Cardiac fibroblast (primary cell): ENCODE measurements at regions not wholly inside any gene's neighbourhood (a gene's known extent, or its start where the extent isn't known, plus 50 kb on each side); places are given as distances from the start of the nearest gene placed in this dataset.

Source experiments
- DNase-seq, 2 donors: peaks; one replicate each; pipeline versions ENCODE4 v3.0.0 to v3.0.0-alpha.2; 2010; ENCODE audit warnings: low read depth in 2 of 2
- H3K4me3 ChIP-seq, 2 donors: replicated peaks in 1 of 2; 1 replicate in 1 of 2; 2 replicates in 1 of 2; pipeline ENCODE4 v1.5.1; 2011; ENCODE audit warnings: low read depth in 2 of 2, low read length in 2 of 2, mild to moderate bottlenecking in 2 of 2, moderate library complexity in 1 of 2
- TF ChIP-seq, protein P1 (sequence below): IDR thresholded peaks from one replicate; pipeline ENCODE4 v1.5.1; 2011; ENCODE audit warnings: low read depth, mild to moderate bottlenecking, low read length, inconsistent platforms

DNA sequence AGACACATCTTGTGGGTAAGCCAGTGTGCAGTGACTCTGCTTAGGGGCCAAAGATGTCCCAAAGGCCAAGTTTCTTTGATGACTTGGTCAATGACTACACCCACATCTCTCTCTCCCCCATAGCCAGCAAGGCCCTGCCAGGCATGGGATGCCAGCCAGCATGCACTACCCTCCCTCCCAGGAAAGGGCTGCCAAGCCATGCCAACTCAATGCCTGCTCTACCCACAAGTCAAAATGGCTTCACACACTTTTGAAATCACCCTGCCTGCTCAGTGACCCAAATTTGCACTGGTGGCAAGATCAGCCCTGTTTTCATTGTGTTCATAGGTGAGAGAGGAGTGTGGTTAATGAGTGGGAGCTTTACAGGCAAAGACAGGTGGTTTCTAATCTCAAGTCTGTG, 112.5 kb downstream of the MATN1 start:
- TF ChIP-seq, protein P1, sequence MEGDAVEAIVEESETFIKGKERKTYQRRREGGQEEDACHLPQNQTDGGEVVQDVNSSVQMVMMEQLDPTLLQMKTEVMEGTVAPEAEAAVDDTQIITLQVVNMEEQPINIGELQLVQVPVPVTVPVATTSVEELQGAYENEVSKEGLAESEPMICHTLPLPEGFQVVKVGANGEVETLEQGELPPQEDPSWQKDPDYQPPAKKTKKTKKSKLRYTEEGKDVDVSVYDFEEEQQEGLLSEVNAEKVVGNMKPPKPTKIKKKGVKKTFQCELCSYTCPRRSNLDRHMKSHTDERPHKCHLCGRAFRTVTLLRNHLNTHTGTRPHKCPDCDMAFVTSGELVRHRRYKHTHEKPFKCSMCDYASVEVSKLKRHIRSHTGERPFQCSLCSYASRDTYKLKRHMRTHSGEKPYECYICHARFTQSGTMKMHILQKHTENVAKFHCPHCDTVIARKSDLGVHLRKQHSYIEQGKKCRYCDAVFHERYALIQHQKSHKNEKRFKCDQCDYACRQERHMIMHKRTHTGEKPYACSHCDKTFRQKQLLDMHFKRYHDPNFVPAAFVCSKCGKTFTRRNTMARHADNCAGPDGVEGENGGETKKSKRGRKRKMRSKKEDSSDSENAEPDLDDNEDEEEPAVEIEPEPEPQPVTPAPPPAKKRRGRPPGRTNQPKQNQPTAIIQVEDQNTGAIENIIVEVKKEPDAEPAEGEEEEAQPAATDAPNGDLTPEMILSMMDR, result no peak
- H3K4me3 ChIP-seq, result no peak overlapping the region
- no peak for DNase-seq

DNA sequence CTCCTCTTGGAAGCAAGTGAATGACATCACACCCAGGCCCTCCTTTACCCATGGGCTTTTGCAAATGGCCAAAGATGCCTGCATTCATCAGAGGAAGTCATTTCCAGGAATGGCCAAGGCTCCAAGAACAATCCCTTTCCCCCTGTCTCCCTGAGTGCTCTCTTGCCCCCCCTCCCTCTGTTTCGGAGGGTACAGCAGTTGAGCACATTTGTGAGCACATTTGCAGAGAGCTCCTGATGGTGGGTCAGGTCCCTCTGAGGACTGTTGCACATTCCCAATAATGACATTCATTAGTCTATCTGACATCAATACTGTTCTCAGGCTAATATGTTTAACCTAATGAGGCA, 113.4 kb downstream of the MATN1 start:
- TF ChIP-seq, protein P1, result no peak
- no peak for DNase-seq
- H3K4me3 ChIP-seq, result no peak overlapping the region

DNA sequence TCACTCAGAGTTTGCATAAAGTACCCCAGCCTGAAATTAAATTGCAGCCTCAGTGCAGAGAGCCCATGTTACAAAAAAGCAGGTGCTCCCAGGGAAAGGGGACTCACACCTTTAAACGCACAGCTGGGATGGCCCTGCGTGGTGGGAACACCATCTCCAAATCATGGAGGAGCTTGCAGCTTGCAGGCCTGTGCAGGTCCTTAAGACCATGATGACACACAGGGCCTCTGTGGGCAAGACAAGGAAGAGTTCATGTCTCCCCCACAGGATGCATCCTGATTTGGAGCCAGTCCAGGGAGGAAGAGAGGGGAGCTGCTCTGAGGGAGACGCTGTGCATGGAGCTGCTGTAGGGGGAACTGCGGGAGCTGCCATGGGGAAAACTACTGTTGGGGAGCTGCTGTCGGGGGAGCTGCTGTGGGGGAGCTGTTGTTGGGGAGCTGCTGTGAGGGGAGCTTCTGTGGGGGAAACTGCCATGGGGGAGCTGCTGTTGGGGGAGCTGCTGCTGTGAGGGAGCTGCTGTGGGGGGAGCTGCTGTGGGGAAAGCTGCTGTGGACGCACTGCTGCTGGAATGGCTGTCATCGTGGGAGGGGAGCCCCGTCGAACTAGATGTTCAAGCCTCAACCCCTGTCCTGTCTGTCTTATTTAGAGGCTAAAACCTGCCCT, 113.9 kb downstream of the MATN1 start:
- TF ChIP-seq, protein P1, result no peak
- no peak for DNase-seq
- no peak overlapping the region for H3K4me3 ChIP-seq

GRCh38 chr1:30607723-30608122, 115.7 kb downstream of the MATN1 start:
- H3K4me3 ChIP-seq, result no peak overlapping the region
- TF ChIP-seq, protein P1, result no peak
- DNase-seq, result no peak

- no peak for DNase-seq
- TF ChIP-seq, protein P1, result no peak
- no peak overlapping the region for H3K4me3 ChIP-seq
Measured at GRCh38 chr1:30606166-30606565, 117.2 kb downstream of the MATN1 start.

DNA sequence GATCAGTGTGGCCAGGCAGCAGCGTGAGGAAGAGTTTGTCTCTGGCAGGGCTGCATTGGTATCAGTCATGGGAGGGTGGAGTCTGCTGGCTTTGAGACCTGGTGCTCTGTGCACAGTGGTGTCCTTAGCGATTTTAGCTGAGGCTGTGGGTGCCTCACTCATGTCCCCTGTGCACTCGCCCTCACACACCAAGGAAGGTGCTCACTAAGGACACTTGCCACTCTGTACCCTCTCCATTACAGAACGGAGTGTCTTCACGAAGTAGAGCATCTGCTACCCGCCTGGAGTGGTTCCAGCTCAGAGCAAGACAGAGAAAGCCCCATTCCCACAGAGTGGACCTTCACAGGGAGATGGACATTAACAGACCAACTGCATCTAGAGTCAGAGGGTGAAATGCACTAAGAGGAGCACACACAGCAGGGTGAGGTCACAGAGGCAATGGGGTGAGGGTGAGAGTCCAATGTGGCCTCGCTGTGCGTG, 117.9 kb downstream of the MATN1 start:
- DNase-seq, result no peak
- TF ChIP-seq, protein P1, result no peak
- H3K4me3 ChIP-seq, result no peak overlapping the region

DNA sequence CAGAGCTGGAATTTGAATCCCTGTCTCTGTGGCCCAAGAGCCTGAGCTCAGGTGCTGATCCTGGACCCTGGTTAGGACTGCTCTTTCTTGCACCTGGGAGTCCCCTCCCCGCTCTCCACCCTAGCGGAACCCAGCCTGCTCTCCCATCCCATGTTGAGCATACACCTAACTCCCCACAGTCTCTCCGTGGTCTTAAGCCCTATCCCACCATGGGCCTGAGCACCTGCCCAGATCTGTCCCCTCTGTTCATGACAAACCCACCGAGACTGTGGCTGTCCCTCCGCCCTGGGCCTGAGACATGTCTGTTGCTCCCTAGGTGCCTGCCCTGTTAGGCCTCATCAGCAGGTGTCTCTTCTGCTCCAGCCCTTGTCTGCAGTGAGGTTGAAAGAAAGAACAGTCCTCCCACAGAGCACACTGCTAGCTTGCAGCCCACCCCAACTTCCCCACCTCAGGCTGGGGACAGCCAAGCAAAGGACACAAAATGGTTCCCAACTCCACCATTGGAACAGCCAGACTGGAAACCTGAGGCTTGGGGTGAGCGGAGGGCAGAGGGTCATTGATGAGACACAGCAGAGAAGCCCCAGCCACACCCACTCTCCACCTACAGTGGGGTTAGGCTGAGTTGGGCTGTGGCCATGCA, 118.5 kb downstream of the MATN1 start:
- H3K4me3 ChIP-seq, result no peak overlapping the region
- TF ChIP-seq, protein P1, result no peak
- no peak for DNase-seq
